ENCODE measurements at regions not wholly inside any gene's neighbourhood (a gene's known extent, or its start where the extent isn't known, plus 50 kb on each side); places are given as distances from the start of the nearest gene placed in this dataset.

- no peak for TF ChIP-seq EZH2 (IDR thresholded peaks at IDR 0.05; ENCODE audit: low read length)
- TF ChIP-seq, protein P1, sequence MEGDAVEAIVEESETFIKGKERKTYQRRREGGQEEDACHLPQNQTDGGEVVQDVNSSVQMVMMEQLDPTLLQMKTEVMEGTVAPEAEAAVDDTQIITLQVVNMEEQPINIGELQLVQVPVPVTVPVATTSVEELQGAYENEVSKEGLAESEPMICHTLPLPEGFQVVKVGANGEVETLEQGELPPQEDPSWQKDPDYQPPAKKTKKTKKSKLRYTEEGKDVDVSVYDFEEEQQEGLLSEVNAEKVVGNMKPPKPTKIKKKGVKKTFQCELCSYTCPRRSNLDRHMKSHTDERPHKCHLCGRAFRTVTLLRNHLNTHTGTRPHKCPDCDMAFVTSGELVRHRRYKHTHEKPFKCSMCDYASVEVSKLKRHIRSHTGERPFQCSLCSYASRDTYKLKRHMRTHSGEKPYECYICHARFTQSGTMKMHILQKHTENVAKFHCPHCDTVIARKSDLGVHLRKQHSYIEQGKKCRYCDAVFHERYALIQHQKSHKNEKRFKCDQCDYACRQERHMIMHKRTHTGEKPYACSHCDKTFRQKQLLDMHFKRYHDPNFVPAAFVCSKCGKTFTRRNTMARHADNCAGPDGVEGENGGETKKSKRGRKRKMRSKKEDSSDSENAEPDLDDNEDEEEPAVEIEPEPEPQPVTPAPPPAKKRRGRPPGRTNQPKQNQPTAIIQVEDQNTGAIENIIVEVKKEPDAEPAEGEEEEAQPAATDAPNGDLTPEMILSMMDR (optimal IDR thresholded peaks at IDR 0.05 in 1 of 3, IDR thresholded peaks at IDR 0.05 in 1 of 3, conservative IDR thresholded peaks at IDR 0.05 in 1 of 3; ENCODE audit: extremely low read depth in 1 of 3, insufficient read depth in 2 of 3, low read length in 3 of 3) = no peak
- dilution Hi-C loops (cut with MboI; ENCODE audit: extremely low pct_ligation_motif_present, low sequenced_read_pairs) = no loop called here
Measured at GRCh38 chr2:18998491-18998890, 359.9 kb downstream of the OSR1 start.

DNA sequence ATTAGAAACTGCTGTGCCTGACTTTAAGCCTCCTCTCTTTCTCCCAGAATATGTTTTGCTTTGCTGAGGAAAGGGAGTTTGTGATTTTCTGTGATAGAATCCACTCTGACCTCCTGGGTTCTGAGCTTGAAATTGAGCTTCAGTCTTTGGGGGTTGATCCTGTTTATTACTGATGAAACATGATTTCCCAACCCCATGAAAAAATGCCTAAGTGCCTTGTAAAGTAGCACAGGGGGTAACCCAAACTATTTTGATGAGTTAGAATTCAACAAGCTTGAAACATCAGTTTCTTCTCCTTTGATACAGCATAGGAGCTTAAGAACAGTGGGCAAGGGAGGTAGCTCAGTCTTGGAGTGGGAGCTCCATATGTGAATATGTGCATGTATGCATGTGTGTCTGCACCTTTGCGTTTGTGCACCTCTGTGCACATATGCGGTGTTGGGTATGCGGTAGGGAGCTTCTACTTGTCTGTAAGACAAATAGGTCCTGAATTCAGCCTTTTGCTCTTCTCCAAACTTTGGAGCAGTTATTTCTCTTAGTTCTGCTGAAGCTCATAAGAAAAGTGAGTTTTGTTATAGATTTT lies 364.6 kb downstream of the OSR1 start:
- no peak for FAIRE-seq
- H3K36me3 ChIP-seq (ENCODE audit: control insufficient read depth in 2 of 2, extremely low read depth in 1 of 2, insufficient read depth in 2 of 2, low read length in 2 of 2) = no peaks in the 10 kb centered on the region
- no peaks in the 10 kb centered on the region for H3K27me3 ChIP-seq (ENCODE audit: control insufficient read depth, extremely low read depth, insufficient read depth, low read length)
- H3K79me2 ChIP-seq (ENCODE audit: control insufficient read depth, insufficient read depth, low read length) = no peaks in the 10 kb centered on the region
- H2AFZ ChIP-seq (ENCODE audit: control insufficient read depth, low read length) = no peak overlapping the region
- H3K9ac ChIP-seq (ENCODE audit: control insufficient read depth, extremely low read depth, insufficient read depth, low read length) = no peak overlapping the region
- dilution Hi-C loops (cut with MboI; ENCODE audit: extremely low pct_ligation_motif_present, low sequenced_read_pairs) = no loop called here
- peaks cover 12% of the 10 kb centered on the region for H3K4me1 ChIP-seq (ENCODE audit: control insufficient read depth, extremely low read depth, insufficient read depth, low read length)
- no peak overlapping the region for H3K27ac ChIP-seq (ENCODE audit: control insufficient read depth, insufficient read depth, low read length)
- no peaks in the 10 kb centered on the region for H4K20me1 ChIP-seq (ENCODE audit: control insufficient read depth, extremely low read depth, insufficient read depth, low read length)
- H3K4me2 ChIP-seq (ENCODE audit: control insufficient read depth, extremely low read depth, insufficient read depth, low read depth, low read length) = no peak overlapping the region
- no peak for TF ChIP-seq EZH2 (IDR thresholded peaks at IDR 0.05; ENCODE audit: low read length)
- TF ChIP-seq, protein P1 (optimal IDR thresholded peaks at IDR 0.05 in 1 of 3, IDR thresholded peaks at IDR 0.05 in 1 of 3, conservative IDR thresholded peaks at IDR 0.05 in 1 of 3; ENCODE audit: extremely low read depth in 1 of 3, insufficient read depth in 2 of 3, low read length in 3 of 3) = no peak
- no peaks in the 10 kb centered on the region for H3K9me1 ChIP-seq (ENCODE audit: control insufficient read depth, extremely low read depth, insufficient read depth, low read length)
- no peaks in the 10 kb centered on the region for H3K9me3 ChIP-seq (ENCODE audit: control insufficient read depth, low read depth, low read length)
- DNase-seq (ENCODE audit: low read depth, low spot score) = no peak
- no peak overlapping the region for H3K4me3 ChIP-seq (ENCODE audit: control insufficient read depth in 2 of 3, extremely low read depth in 1 of 3, insufficient read depth in 2 of 3, low read depth in 1 of 3, low read length in 3 of 3)

More at GRCh38 chr2:18998491-18998890, 359.9 kb downstream of the OSR1 start:
- no peak for DNase-seq (ENCODE audit: low read depth, low spot score)
- no peak overlapping the region for H2AFZ ChIP-seq (ENCODE audit: control insufficient read depth, low read length)
- H3K4me2 ChIP-seq (ENCODE audit: control insufficient read depth, extremely low read depth, insufficient read depth, low read depth, low read length) = no peak overlapping the region
- H3K9me3 ChIP-seq (ENCODE audit: control insufficient read depth, low read depth, low read length) = no peaks in the 10 kb centered on the region
- H3K9ac ChIP-seq (ENCODE audit: control insufficient read depth, extremely low read depth, insufficient read depth, low read length) = no peak overlapping the region
- H3K36me3 ChIP-seq (ENCODE audit: control insufficient read depth in 2 of 2, extremely low read depth in 1 of 2, insufficient read depth in 2 of 2, low read length in 2 of 2) = no peaks in the 10 kb centered on the region
- H4K20me1 ChIP-seq (ENCODE audit: control insufficient read depth, extremely low read depth, insufficient read depth, low read length) = no peaks in the 10 kb centered on the region
- no peak overlapping the region for H3K27ac ChIP-seq (ENCODE audit: control insufficient read depth, insufficient read depth, low read length)
- no peaks in the 10 kb centered on the region for H3K27me3 ChIP-seq (ENCODE audit: control insufficient read depth, extremely low read depth, insufficient read depth, low read length)
- no peaks in the 10 kb centered on the region for H3K9me1 ChIP-seq (ENCODE audit: control insufficient read depth, extremely low read depth, insufficient read depth, low read length)
- no peaks in the 10 kb centered on the region for H3K4me1 ChIP-seq (ENCODE audit: control insufficient read depth, extremely low read depth, insufficient read depth, low read length)
- no peak overlapping the region for H3K4me3 ChIP-seq (ENCODE audit: control insufficient read depth in 2 of 3, extremely low read depth in 1 of 3, insufficient read depth in 2 of 3, low read depth in 1 of 3, low read length in 3 of 3)
- no peaks in the 10 kb centered on the region for H3K79me2 ChIP-seq (ENCODE audit: control insufficient read depth, insufficient read depth, low read length)
- no peak for FAIRE-seq

All from keratinocyte (primary cell).